GM21381 (cell line): ENCODE measurements at regions not wholly inside any gene's neighbourhood (a gene's known extent, or its start where the extent isn't known, plus 50 kb on each side); places are given as distances from the start of the nearest gene placed in this dataset.
"Not testable (repeated sequence)": the region's sequence is repeated elsewhere in the genome, so short reads cannot be mapped to it uniquely, and the experiment has no call there.

Experiments
- ATAC-seq: cut with Tn5 transposase; IDR thresholded peaks from one replicate; pipeline ENCODE4 v1.9.1; 2021; ENCODE audit warnings: mild to moderate bottlenecking, moderate library complexity; ENCODE audit not compliant: unreplicated experiment

DNA sequence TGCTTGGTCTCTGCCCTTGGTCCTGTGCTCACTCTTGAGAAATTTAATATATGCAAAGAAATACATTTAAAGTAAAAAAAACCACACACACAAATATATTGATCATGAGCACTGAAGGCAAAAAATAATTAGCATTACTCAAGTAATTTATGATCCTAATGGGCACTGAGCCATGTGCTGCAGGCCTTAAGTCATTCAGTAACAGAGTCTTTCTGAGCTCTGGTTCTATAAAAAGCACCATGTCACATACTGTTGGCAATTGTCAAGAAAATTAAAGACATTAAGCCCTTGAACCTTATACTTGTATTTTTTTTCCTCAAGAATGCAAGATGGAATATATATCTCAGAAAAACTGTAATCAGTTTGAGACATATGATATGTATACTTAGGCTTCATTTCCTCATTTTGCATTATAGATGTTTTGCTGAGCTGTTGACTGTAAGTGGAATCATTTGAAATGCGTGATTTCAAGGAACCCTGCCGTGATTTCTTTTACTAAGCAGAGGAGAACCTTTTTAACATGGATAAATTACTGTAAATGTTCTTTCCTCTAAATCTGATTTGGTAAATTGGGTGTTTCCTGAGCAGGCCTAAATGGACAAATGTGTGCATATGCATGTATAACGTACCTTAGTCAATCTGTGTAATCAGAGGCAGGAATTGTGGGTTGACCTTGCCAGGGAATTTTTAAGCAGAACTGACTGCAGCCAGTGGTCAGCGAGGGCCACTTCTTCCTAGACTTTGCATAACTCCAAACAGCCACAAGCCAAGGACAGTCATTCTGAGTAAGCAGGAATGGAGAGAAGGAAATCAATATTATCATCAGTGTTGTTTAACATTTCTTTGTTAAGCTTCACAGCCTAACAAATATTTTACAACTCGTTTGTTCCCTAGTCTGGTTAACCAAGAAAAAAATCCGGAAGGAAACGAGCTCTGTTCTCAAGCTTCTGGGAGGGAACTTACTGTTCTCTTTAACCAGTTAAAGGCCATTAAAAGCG is 191.5 kb upstream of the ATP5MC3 start:
- ATAC-seq: no peak

DNA sequence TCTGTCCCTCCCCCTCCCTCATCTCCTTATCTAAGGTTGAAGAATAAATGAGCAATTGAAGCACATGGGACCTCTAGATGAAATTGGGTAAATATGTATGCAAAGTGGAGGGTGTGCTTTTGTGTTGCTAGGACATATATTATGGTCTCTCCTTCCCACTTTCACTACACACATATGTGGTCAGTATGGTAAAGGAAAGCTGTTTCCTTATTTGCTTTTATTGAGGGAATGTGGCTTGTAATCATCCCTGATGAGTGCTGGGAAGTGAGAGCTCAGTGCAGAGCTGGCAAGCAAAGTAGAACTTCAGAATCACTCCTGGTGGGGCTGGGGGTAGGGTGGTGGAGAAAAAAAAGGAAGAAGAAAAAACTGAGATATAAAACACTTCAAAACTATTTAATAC is 189.9 kb upstream of the ATP5MC3 start:
- ATAC-seq: no peak

DNA sequence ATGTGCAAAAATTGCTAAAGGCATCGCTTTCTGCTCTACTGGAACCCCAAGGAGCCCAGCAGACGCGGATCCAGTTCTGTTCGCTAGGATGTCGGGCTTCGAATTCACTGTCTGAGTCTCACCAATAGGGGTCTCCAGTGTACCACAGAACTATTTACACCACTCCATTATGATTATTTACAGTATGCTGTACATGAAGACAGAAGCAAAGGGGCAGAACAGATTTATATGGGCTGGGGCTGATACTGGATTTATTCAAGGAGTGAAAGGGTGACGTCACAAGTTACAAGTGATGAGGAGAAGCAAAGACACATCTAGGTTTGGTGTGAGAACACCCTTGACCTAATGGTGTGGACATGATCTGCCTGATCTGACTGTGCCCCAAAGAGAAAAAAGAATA is 185.3 kb upstream of the ATP5MC3 start:
- ATAC-seq: no peak

DNA sequence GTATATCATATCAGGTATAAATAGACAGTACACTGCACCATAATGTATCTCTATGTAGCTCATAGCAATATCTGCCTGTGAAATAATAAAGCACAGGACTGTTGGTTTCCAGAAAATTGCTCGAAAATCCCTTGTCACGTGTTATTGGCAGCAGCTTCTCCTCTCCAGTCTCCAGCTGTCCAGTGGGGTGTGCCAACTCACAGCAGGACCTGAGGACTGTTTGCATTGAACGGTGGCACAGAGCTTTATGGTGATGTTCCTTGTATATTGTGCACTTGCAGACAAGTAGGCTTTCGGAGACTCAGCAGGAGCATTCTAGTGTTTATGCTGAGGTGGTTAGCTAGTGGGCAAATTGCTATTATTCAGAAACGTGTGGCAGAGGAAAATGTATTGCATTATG is 182.2 kb upstream of the ATP5MC3 start:
- ATAC-seq: no peak

DNA sequence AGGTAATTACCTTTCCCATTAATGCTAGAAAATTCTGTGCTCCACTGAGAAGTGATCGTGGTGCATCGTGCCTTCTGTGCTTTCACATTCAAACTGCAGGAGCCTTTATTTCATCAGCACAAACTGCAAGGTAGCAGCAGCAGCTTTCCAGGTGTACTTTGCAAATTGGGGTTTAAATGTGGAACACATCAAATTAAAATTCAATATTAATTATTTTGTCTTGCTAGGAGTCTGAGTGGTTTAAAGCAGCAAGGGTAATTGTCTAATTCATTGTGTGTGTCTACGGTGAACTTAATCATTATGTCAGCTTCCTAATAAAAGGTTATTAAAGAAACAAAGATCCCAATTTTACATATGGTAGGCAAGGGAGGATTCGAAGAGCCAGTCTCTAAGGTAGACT is 180.8 kb upstream of the ATP5MC3 start:
- no peak for ATAC-seq

DNA sequence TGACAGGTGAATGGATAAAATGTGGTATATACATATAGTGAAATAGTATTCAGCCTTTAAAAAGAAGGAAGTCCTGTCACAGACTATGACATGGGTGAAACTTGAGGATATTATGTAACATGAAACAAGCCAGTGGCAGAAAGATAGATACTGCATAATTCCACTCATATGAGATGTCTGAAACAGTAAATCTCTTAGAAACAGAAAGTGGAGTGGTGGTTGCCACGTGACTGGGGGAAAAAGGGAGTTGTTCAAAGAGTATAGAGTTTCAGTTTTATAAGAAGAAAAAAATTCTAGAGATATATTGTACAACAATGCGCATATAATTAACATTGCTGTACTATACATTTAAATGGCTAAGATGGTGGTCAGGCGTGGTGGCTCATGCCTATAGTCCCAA is 178.2 kb upstream of the ATP5MC3 start:
- ATAC-seq: no peak

DNA sequence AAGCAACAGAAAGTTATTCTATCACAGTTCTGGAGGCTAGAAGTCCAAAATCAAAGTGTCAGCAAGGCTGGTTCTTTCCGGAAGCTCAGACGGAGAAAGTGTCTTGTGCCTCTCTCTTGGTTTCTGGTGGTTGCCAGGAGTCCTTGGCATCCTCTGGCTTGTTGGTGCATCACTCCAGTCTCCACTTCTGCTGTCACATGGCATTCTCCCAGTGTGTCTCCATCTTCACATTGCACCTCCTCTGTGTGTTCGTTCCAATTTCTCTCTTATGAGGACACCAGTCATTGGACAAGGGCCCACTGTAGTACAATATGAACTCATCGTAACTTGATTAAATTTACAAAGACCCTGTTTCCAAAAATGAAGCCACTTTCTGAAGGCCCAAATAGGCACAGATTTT is 175.4 kb upstream of the ATP5MC3 start:
- no peak for ATAC-seq

DNA sequence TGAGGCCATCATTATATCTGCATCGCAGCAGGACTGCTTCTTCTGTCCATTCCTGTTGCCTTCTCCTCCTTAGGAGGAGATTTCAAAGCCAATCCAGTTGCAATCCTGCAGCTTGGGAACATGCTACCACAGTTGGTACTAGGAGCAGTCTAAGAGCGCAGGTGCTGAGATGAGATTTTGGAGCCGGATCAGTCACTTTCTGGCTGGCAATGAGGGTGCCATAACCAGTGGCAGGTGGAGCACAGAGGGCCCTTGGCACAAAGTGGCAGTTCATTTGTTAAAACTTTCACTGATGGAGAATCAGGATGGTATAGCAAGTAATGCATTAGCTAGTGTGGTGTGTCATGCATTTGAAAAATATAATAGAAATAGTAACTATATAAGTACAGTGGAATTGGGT is 173.7 kb upstream of the ATP5MC3 start:
- ATAC-seq: no peak

DNA sequence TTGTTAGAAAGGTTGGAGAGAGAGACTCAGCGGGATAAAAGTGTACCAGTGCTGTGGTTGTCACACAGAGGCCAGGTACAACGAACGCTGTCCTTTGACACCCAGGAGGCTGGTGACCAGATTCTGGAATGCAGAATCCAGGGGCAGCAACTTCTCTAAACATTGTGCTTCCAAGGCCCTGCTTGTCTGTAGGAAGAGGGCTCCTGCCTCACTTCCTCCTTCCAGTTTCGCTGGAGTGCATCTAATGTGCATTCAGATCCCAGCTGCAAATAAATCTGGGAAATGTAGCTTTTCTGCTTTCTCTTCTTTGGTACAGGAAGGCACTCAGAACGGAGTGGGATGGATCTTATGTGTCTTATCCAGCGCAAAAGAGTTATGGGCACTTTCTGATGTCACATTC is 171.8 kb upstream of the ATP5MC3 start:
- no peak for ATAC-seq

DNA sequence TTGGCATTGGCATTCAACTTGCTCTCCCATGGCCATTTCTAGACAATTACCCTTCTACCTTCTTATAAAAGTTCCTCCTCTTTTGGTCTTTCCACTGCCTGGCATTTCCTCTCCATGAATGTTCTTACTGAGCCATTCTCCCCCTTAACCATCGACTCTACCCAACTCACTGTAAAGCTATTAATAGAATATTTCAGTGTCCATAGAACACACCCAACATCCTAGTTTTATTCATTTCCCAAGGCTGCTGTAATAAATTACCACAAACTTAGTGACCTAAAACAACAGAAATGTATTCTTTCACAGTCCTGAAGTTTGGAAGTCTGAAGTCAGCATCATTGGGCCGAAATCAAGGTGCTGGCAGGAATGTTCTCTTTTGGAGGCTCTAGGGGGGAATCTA is 170.0 kb upstream of the ATP5MC3 start:
- no peak for ATAC-seq

DNA sequence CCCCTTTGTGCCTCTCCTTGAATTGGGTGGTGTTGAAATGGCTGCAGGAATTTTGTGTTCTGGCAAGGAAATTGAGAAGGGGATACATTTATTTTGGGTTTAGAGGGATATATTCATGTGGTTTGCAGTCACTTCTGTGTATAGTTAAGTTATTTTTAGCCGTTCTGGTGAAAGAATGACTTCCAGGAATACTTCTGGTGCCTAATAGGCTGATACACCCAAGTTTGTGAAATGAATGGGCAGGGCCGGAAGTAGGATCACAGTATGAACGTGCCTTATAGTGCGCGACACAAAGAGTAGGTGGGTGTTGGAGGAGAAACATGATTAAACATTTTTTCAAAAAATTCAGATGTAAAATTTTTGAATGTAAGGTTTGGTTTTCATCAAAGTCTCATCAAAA is 168.6 kb upstream of the ATP5MC3 start:
- no peak for ATAC-seq

DNA sequence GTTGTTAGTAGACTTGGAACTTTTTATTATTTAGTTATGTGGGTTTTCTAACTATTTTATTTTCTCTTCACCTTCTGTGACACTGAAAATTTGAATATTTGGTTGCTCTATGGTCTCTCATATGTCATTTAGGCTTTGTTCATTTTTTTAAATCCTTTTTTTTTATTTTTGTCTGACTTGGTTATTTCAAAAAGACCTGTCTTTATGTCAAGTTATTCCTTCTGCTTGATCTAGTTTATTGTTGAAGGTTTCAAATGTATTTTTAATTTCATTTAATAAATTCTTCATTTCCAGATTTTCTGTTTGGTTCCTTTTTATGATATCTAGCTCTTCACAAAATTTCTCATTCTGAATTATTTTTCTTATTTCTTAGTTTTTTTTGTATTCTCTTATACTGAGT is 160.6 kb upstream of the ATP5MC3 start:
- no peak for ATAC-seq

DNA sequence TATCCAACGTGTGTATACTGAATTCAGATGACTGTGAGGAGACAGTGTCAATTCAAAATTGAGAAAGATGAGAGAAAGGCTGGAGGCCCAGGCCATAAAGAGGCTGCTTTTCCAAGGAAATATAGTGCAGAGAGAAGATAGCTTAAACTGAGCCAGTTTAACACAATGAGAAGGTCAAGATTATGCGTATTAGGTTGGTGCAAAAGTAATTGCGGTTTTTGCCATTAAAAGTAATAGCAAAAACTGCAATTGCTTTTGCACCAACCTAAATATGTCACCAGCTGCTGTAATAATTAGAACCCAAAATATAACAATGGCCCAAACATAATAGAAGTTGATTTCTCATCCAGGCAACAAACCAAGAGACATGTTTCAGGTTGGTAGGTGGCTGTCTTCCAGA is 148.7 kb upstream of the ATP5MC3 start:
- ATAC-seq: no peak

DNA sequence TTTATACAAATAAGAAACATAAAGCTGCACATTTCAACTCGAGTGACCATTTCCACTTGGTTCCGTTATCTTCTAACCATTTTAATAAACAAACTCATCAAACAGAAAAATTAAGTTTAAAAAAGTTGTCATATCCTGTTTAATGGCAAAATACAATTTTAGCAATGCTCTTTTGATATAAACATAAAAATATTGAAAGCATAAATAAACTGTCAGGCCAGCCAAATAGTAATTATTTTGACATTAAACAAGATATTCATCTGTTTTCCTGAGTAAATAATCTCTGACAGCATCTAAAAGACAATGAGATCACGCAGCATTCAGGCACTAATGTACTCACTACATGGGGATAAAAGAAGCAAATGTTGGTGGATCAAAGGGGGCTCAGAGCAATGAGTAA is 145.3 kb upstream of the ATP5MC3 start:
- no peak for ATAC-seq

DNA sequence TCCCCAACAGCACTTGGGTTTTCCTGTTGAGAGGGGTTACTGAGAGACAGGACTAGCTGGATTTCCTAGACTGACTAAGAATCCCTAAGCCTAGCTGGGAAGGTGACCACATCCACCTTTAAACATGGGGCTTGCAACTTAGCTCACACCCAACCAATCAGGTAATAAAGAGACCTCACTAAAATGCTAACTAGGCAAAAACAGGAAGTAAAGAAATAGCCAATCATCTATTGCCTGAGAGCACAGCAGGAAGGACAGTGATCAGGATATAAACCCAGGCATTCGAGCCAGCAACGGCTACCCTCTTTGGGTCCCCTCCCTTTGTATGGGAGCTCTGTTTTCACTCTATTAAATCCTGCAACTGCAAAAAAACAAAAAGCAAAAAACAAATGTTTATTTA is 144.7 kb upstream of the ATP5MC3 start:
- not testable (repeated sequence) for ATAC-seq

DNA sequence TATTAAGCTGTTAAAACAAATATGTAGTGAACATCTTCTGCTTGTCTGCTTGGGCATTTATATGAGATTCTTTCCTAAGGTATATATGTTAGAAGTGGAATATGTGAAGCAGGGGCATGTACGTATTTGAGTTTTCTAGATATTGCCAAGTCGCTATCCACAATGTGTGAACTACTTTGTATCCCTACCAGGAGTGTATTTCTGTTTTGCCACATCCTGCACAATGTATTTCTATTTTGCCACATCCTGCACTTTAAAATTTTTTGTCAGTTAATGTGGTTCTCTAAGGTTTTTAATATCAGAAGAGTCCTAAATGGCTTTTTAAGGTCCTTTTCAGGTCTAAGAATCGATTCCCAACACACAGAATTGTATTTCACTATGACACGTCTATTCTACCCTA is 141.7 kb upstream of the ATP5MC3 start:
- ATAC-seq: no peak

DNA sequence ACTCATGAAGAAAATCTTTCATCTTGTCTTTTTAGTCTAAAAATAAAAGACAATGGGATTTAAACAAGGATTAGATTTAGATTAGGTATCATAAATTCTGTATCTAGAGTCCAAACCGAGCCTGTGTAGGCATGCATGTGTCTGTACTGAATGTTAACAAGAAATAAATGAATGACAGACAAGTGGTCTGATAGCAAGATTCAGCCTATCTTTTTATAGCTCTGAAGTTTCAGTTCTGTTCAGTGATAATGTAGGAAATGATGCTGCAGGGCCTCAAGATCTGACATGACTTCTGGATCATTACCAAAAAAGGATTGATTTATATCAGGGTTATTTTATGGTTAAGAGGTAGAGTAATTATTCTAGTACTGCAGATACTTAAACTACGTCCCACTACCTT is 137.0 kb upstream of the ATP5MC3 start:
- ATAC-seq: peak; percentile 65

DNA sequence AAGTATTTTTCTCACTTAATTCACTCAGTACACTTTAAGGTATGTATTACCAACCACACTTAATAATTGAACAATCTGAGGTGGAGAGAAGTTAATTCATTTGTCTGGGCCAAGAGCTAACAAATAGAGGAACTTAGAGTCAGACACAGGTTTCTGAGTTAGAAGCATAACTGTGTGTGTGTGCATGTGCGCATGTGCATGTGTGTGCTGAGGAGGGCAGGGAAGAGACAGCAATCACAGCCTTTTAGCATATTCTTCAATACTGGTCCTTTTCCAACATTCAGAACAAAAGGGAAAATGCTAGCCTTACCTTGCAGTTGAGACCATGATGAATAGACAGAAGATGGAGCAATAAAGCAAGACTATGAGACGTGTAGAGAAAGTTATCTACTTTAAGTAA is 136.2 kb upstream of the ATP5MC3 start:
- no peak for ATAC-seq

DNA sequence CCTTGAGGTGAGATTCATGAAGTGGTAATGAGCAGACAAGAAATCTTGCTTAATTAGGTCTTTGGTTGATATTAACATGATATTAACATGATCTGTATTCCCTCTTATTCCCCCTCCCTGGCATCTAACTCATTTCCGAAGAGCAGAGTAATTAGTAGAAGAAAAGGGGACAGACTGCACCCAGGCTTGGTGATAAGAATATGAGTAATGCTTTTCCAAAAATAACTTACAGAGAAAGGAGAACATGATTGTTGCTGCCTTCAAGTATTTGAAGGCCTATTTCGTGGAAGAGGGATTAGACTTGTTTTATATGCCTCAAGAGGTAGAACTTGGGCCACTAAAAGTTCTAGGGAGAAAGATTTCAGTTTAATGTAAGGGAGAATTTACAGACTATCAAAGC is 130.6 kb upstream of the ATP5MC3 start:
- no peak for ATAC-seq

DNA sequence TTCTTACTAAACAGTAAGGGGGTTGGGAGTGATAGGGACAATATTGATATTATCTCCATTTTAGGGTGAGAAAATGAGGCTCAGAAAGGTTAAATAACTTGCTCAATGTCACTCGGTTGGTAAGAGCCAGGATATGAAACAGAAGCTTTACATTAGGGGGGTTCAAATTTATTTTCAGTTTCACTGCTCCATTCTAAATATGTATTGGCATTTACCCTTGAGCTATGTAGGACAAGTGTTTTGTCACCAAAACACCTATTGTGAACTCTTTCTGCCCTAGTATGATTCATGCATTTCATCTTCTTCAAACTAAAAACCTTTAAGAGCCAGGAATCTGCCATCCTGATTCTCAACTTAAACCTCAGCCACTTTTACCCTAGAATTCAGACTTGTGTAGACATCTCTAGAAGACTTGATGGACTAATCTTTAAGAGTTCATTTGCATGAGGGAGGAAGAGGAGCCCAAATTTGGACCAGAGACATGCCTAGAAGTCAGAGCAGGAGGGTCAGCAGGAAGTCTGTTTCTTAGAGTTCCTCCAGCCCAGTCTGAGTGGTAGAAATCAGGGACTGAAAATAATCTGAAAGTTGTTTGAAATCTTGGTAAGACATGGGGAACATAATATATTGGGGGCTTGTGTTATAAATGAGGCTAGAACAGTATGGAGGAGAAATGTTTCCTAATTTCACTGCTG is 129.4 kb upstream of the ATP5MC3 start:
- ATAC-seq: no peak

DNA sequence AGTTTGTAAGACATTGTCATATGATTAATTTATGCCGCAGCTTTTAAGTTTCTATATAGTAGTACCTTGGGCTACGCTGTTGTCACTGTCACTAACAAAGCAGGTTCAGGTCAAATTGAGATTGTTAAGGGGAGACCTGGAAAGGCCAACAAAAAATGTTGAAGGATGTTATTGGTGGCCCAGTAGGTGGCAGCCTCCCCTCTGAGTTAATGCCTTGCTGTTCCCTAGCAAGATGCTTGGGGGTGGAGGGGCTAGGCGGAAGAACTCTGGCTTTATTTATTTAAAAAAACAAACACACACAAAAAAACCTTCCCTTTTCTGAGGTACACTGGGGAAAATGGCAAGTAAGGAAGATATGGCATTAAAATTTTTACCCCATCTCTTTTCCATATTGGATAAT is 128.3 kb upstream of the ATP5MC3 start:
- no peak for ATAC-seq

DNA sequence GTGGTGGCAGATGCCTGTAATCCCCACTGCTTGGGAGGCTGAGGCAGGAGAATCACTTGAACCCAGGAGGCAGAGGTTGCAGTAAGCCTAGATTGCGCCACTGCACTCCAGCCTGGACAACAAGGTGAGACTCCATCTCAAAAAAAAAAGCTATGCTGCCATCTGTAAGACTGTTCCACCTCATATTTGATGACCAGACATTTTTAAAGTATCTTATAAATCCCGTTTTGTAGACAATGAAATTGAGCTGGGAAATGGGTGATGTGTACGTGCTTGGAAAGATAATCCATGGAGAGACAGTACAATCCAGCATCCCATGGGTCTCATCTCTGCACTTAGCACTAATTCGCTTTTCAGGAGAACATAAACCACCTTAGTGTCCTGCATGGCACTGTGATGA is 126.5 kb upstream of the ATP5MC3 start:
- no peak for ATAC-seq
